Prostate gland (tissue), 2 donors: ENCODE measurements at regions not wholly inside any gene's neighbourhood (a gene's known extent, or its start where the extent isn't known, plus 50 kb on each side); places are given as distances from the start of the nearest gene placed in this dataset.

ENCODE experiments used
- CTCF ChIP-seq, 4 experiments: fragments of 200-600 bp in 2 of 4; fragments of 450-650 bp in 2 of 4; sonication (generic) in 2 of 4; IDR thresholded peaks; 1 replicate in 3 of 4; 2 replicates in 1 of 4; pipeline ENCODE4 v1.5.1; 2016 to 2019; ENCODE audit warnings: antibody characterized with exemption in 4 of 4, mild to moderate bottlenecking in 2 of 4, moderate library complexity in 2 of 4
- POLR2AphosphoS5 ChIP-seq: sonication (generic); formaldehyde crosslinking; IDR thresholded peaks from one replicate; pipeline ENCODE4 v1.6.1; 2017; ENCODE audit warnings: antibody characterized with exemption

- no peak for TF ChIP-seq CTCF (IDR thresholded peaks at IDR 0.05)
- TF ChIP-seq POLR2AphosphoS5 = no peak
These were observed 262.3 kb downstream of the PTEN start for GRCh38 chr10:88125766-88126165.
